ENCODE measurements at regions not wholly inside any gene's neighbourhood (a gene's known extent, or its start where the extent isn't known, plus 50 kb on each side); places are given as distances from the start of the nearest gene placed in this dataset.

- Mint-ChIP-seq H3K36me3 (ENCODE audit: low read depth) (no peaks in the 10 kb centered on the region), H3K27me3 (no peaks in the 10 kb centered on the region), H3K27ac (no peak overlapping the region), H3K9me3 (no peaks in the 10 kb centered on the region), H3K4me1 (no peaks in the 10 kb centered on the region), H3K4me3 (no peak overlapping the region)
- POLR2A ChIA-PET = no interaction called here
- DNase-seq (no peak), ATAC-seq (ENCODE audit: low read depth) (no peak)
- intact Hi-C loops (cut with micrococcal nuclease) = no loop called here
- no peak for TF ChIP-seq CTCF (IDR thresholded peaks at IDR 0.05)
- CTCF ChIA-PET = no interaction called here
Observed at GRCh38 chr16:59319871-59320270, 585.8 kb upstream of the GOT2 start.

DNA sequence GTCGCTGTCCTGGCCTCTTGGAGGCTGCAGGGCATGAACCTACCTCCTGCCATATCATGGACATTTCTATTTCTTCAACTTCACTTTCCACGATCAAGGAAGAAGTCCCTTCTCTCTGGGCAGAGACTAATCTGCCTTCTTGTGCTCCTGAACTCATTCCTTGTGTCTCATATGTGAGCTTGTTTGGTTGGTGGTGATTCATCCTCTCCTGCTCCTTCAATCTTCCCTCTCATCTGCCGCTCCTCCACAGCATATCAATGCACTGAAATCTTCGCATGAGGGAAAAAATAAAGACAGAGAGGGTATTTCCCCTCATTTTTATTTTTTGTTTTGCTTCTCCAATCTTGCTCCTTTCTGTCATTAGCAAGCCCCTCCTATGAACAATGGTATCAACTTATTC lies 571.7 kb upstream of the GOT2 start:
- no peak overlapping the region for H3K4me3 Mint-ChIP-seq
- no peak overlapping the region for H3K27ac Mint-ChIP-seq
- no peak for TF ChIP-seq CTCF (IDR thresholded peaks at IDR 0.05)
- no peaks in the 10 kb centered on the region for H3K4me1 Mint-ChIP-seq
- H3K36me3 Mint-ChIP-seq (ENCODE audit: low read depth) = no peaks in the 10 kb centered on the region
- no peak for ATAC-seq (ENCODE audit: low read depth)
- DNase-seq = no peak
- intact Hi-C loops (cut with micrococcal nuclease) = no loop called here
- CTCF ChIA-PET = no interaction called here
- no peaks in the 10 kb centered on the region for H3K27me3 Mint-ChIP-seq
- POLR2A ChIA-PET = no interaction called here
- peaks cover 2% of the 10 kb centered on the region for H3K9me3 Mint-ChIP-seq

GRCh38 chr16:59296888-59297287 lies 562.8 kb upstream of the GOT2 start:
- intact Hi-C loops (cut with micrococcal nuclease) = no loop called here
- CTCF ChIA-PET = no interaction called here
- H3K9me3 Mint-ChIP-seq = peaks cover 1% of the 10 kb centered on the region

DNA sequence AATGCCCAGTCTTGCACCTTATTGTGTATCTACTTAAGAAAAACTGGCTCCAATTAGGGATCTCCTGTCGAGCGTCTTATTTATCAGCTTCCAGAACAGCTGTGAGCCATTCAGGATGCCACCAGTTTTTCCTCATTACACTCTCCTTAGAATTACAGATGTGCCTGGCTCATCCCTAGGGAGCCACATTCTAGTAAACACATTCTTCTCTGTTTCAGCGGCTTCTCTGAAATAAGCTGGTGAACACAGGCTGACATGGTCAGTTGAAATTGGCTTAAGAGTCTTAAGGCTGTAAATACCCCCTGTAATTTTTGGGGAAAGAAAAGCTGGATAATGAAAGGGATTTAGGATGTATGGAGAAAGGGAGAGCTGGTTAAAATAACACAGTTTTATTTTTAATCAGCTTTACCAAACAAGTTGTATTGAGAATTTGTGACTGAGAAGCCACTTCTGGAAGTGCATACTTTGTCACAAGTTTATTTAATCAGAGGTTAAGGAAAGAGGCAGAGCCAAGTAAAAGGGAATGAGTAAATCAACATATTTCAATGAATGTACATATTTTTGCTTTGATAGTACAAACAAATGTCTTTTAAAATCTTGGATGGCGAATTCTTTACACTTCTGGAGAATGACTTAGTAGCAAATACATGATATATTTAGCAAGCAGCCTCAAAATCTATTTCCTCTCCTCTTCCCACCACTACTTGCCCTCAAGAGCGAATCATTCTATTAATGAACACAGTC lies 562.0 kb upstream of the GOT2 start:
- H3K9me3 Mint-ChIP-seq = peaks cover 1% of the 10 kb centered on the region
- no peak for DNase-seq
- ChIA-PET POLR2A (no interaction called here), CTCF (no interaction called here)
- no peak overlapping the region for H3K27ac Mint-ChIP-seq
- ATAC-seq (ENCODE audit: low read depth) = no peak
- H3K27me3 Mint-ChIP-seq = no peaks in the 10 kb centered on the region
- no peak for TF ChIP-seq CTCF (IDR thresholded peaks at IDR 0.05)
- intact Hi-C loops (cut with micrococcal nuclease) = no loop called here
- H3K4me1 Mint-ChIP-seq = no peaks in the 10 kb centered on the region
- H3K36me3 Mint-ChIP-seq (ENCODE audit: low read depth) = no peaks in the 10 kb centered on the region
- no peak overlapping the region for H3K4me3 Mint-ChIP-seq

More at GRCh38 chr16:59296888-59297287, 562.8 kb upstream of the GOT2 start:
- Mint-ChIP-seq H3K36me3 (ENCODE audit: low read depth) (no peaks in the 10 kb centered on the region), H3K27me3 (no peaks in the 10 kb centered on the region), H3K4me1 (no peaks in the 10 kb centered on the region), H3K4me3 (no peak overlapping the region), H3K27ac (no peak overlapping the region)
- POLR2A ChIA-PET = no interaction called here
- DNase-seq = no peak
- no peak for ATAC-seq (ENCODE audit: low read depth)
- no peak for TF ChIP-seq CTCF (IDR thresholded peaks at IDR 0.05)

DNA sequence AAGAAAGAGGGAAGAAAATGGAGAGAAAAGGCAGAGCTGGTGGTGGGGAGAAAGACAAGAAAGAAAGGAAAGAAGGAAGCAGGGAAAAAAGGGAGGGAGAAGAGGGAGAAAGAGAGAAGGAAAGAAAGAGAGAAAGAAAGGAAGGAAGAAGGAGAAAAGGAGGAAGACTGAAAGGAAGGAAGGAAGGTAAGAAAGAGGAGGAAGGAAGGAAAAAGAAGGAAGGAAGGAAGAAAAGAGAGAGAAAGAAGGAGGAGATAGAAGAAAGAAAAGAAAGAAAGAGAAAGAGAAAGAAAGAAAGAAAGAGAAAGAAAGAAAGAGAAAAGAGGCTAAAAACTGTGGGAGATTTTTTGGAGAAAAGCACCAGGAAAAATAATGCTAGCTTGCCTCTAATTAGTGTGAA lies 561.4 kb upstream of the GOT2 start:
- H3K9me3 Mint-ChIP-seq = peaks cover 1% of the 10 kb centered on the region
- ATAC-seq (ENCODE audit: low read depth) (no peak), DNase-seq (no peak)

More for the DNA sequence above, 561.4 kb upstream of the GOT2 start:
- Mint-ChIP-seq H3K27me3 (no peaks in the 10 kb centered on the region), H3K36me3 (ENCODE audit: low read depth) (no peaks in the 10 kb centered on the region), H3K27ac (no peak overlapping the region), H3K4me3 (no peak overlapping the region), H3K4me1 (no peaks in the 10 kb centered on the region)
- ChIA-PET CTCF (no interaction called here), POLR2A (no interaction called here)
- no peak for TF ChIP-seq CTCF (IDR thresholded peaks at IDR 0.05)
- intact Hi-C loops (cut with micrococcal nuclease) = no loop called here
